Activated CD8-positive, alpha-beta memory T cell treated with anti-CD3 and anti-CD28 coated beads for 4 hours (primary cell): ENCODE measurements at regions not wholly inside any gene's neighbourhood (a gene's known extent, or its start where the extent isn't known, plus 50 kb on each side); places are given as distances from the start of the nearest gene placed in this dataset.
A peak's percentile ranks its signal among the peaks of the same experiment; 100 is the strongest.

Experiments used
- DNase-seq, 2 donors: peaks; one replicate each; pipeline ENCODE4 v3.0.0-alpha.2; 2020; ENCODE audit warnings: low read depth in 2 of 2

DNA sequence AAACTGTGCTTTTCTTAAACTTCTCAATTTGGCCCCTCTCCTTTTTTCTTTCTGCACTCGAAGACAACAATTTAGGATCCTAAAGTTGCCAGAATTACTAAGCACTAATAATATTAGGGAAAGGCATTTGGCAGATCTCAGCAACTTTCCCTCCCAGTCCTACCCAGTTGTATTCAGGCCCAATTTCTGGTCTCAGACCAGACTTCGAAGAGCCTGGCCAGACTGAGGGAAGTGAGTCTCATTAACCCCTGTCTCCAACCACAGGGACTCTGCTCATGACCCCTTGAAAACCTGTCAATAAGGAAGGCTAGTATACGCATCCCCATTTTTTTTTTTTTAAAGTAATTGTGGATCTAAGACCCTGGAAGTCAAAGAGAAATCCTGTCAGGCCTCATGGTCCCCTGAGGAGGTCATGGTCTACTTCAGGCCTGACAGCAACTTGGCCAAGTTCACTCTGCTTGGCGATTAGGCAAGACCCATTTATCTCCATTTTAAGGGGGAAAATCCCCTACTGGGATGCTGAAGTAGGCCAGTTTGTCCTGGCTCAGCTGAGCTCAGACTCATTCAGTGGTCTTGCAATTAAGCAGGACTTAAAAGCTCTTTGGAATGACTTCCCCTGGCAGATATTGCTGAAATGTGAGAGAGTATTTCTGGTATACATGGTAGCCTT lies 521.0 kb downstream of the FUT8 start:
- DNase-seq, result no peak

DNA sequence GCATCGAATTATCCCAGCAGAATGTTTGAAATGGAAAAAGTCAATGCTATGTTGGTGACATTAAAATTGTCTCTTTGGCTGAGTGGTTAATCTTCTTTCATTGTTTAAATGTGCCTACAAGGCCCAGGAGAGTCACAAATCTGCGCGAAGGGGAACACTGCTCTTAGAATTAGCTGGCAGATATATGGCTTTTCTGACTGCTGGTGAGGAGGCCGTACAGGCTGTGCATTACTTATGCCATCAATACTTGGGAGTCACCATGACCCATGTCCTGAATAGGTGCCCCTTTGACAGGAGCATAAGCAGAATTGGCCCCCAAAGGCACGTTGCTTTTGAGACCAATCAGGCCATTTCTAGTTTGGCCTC lies 521.5 kb downstream of the FUT8 start:
- no peak for DNase-seq

GRCh38 chr14:65936342-65936975 lies 523.9 kb downstream of the FUT8 start:
- no peak for DNase-seq

DNA sequence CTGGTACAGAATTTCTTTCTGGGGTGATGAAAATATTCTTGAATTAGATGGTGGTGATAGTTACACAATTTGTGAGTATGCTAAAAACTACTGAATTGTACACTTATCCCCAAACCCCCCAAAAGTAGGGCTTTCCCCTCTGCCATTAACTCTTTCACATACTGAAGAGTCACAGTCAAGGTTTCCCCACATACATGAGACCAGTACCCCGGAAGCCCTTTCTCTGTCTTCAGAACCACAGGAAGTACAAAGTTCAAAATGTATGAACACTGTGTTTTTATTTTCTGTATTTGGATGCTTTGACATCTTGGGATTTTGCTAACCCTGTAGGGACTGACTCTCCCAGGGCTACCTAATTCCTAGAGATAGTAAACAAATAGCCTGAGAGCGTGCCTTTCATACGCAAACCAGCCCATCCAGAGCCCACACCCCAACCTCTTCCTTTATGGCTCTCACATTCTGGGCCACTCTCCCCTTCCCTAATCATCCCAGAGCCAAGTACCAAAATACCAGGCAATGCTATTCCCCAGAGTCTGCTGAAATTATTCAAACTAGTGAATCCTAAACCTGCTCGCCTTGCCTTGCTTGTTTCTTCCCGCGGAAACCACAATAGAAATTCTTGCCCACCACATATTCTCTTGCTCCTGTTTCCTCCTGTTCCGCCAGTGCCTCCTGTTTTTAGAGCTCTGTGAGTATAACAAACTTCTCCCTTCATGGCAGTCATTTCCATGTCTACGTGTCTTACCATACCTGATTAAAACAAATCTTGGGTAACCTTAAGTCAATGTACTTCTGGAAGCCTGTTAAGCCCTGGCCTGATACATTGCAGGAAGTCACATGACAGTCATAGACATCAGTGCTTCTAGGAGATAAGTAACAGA lies 524.8 kb downstream of the FUT8 start:
- no peak for DNase-seq

DNA sequence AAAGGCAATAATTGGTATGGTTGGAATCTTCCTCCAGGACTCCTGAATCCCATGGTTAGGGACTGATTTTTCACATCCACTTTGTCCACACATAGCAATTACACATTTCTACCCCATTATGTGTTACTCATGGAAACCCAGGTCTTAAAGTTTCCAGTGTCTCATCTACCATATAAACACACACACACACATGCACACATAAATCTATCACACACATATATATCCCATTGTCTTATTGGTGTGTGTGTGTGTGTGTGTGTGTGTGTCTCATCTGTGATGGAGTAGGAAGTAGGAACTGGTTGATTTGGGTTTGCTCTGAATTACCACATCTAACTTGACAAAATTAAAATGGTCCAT lies 525.4 kb downstream of the FUT8 start:
- no peak for DNase-seq

DNA sequence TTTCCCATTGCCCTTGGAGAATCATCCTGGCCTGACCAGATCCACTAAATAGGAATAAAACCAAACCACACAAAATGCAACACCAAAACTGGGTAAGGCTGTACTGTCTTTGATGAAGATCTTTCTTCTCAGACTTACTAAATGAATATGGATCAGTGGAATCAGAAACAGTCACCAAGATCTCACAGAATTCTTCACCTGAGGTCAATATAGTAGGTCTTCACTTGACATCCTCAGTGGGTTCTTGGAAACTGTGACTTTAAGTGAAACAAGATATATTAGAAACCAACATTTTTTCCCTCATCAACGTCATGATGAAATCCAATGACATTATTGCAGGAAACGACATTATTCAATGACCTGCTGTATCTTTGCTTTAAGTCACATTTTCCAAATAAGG lies 526.2 kb downstream of the FUT8 start:
- DNase-seq, result no peak

DNA sequence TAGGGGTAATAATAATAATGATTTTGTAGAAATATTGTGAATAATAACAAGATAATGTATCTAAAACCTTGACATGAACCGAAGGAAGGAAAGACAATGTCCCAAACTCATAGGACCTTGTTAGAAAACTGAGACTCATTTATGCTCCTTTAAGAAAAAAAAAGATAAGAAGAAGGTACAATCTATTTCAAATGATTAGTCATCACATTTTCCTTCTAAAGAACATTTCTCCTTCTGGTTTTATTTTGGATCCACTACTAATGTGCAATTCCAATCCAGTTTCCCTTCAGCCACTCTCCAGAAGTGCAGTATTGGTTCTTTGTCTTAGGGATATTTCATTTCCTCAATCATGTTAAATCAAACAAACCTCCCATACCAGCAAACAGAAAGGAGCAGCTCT lies 526.7 kb downstream of the FUT8 start:
- DNase-seq, result no peak

DNA sequence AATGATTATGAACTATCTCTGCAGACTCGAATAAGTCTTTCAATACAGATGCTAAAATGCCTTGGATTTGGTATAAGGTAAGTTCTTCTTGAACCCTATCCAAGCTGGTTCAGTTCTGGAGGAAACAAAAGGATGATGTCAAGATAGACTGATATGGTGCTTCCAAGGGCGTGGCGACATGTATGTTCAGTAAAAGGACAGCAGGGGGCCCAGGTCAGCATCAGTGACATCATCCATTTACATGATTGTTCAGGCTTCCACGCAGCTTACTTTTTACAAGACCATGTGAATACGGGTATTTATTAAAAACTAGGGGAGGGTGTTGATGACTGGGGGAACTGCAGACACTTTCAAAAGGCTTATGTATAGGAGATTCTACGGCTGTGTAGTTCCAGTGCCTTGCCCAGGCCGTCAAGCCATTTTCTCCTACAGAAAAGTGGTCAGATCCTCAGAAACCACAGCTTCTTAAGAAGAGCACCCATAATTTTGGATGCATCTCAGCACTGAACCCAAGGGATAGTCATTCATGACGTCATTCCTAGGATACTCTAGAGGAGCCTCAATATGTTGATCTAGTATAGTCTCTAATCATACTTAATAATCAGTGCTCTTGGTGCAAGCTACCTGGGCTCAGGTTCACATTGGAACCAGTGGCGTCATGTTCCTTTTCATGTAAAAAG lies 527.7 kb downstream of the FUT8 start:
- DNase-seq, result no peak

DNA sequence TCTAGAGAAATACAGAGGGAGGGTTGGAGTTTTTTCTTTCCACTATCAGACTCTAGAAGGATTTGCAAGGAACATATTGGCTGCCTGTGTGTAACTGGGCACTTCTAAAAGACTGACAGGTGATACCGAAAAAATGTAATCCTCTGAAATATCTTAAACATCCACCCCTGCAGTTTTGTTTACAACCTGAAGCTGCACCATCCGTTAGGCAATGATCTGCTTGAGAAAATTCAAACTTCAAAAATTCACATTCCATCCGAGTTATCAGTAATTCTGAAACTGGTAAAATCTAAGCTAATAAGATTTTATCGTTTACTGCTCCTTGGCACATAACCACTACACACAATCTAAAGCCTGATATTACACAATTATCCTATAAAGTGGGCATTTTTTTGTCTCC lies 528.6 kb downstream of the FUT8 start:
- no peak for DNase-seq

DNA sequence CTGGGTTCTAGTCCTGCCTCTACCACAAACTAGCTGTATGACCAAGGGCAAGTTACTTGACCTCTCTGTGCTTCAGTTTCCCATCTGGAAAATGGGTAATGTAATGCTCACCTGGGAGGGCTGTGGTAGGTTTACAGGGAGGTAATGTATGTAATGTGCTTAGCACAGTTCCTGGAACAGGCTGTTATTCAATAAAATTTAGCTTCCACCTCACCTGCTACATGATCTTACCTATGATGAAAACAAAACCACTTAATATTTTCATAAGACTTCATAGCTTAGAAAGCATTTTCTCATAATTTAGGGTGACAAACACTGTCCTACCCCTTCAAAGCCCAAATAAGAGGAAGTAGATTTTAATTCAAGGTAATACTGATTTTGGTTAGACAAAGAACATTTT lies 530.6 kb downstream of the FUT8 start:
- DNase-seq, result no peak

- no peak for DNase-seq
Measured at GRCh38 chr14:65943916-65944410, 531.4 kb downstream of the FUT8 start.

DNA sequence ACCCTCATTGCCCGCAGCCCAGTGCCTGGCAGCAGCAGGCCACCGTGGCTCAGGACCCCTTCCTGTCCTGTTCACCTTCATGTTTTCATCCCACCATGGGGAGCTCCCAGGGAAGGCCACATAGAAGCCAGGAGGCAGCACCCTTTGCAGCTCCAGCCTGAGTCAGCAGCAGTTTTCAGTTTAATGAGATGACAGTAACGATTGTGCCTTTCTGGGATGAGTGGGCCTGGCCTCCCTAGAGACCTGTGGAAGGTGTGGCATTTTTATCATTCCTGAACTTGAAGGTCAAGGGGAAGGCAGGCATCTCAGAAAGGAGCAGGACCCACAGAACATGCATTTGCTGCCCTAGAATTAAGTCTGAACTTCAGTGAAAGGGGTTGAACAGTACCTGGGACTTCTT lies 532.8 kb downstream of the FUT8 start:
- DNase-seq, result no peak

GRCh38 chr14:65946494-65946893 lies 534.0 kb downstream of the FUT8 start:
- no peak for DNase-seq

DNA sequence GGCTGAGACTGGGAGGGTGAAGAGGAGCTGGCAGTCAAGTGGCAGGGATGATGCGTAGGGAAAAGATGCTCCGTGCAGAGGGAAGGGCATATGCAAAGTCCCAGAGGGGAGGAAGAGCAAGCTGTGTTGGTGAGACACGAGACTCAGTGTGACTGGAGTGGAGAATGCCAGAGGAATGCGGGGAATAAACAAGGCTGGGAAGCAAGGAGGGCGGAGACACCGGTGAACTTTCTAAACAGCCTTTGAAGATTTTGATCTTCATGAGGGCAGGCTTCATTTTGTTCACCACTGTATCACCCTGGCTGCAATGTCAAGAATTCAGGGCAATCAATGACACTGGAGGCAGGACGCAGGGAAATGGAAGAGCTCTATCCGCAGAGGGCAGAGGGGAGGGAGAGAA lies 535.8 kb downstream of the FUT8 start:
- no peak for DNase-seq

GRCh38 chr14:65949711-65950516 lies 536.3 kb upstream of the CCDC196 start:
- no peak for DNase-seq

DNA sequence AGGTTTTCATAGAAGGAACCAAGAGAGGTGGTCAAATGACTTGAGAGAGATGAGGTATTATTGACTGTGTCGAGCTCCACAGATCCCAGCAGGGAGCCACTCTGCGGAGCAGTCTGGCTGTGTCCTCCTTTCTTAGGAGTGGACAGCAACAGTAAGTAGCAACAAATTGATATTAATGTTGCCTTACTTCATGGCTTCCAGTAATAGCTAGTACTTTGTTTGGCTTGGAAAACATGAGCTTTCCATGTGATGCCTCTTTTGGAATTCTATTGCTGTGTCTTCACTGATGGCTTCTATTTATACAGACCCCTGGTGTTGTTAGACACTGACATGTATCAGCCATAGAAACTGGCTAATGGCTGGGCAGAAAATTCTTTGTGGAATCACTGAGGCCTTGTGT lies 531.2 kb upstream of the CCDC196 start:
- DNase-seq, result no peak

GRCh38 chr14:65957631-65958205 lies 528.5 kb upstream of the CCDC196 start:
- no peak for DNase-seq

GRCh38 chr14:65958664-65959562 lies 527.3 kb upstream of the CCDC196 start:
- no peak for DNase-seq

- no peak for DNase-seq
Measured at GRCh38 chr14:65959563-65960024, 526.6 kb upstream of the CCDC196 start.

DNA sequence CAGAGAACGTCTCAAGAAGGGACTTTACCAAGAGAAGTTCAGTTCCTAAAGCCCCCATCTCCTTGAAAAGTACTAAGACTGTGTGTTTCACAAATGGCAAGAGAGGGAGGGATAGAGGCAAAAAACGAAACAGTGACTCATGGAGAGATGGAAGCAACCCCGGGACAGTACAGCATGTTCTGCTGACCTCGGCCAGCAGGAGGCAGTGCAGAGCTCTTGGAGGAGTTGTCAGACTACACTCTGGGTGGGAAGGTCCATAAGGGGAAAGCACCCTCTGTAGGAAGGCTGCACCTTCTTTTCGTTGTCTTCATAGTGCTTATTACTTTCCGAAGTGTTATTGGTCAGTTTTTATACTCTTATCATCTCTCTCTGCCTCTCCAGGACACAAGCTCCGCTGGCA lies 525.2 kb upstream of the CCDC196 start:
- peak; percentile 27 to 35 for DNase-seq
